ENCODE measurements at regions not wholly inside any gene's neighbourhood (a gene's known extent, or its start where the extent isn't known, plus 50 kb on each side); places are given as distances from the start of the nearest gene placed in this dataset.

DNA sequence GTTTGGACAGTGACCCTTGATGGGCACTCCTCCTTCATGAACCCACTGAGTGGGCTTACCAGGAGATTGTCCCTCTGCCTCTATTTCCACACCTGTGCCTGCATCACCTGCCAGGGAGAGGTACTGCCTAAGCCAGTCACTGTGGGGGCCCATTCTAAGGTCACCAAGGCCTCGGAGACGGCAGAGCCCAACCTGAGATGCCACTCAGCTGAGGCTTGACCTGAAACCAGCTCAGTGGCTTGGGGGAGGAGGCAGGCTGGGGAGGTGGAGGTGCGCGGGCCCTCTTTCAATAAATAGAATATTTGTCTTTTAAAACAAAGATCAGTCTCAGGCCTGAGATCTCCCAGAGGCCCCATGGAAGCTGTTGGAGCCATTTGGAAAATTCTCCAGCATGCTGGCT is 84.5 kb downstream of the DHCR7 start:
- Histone ChIP-seq H3F3A (replicated peaks; ENCODE audit: low read depth) (no peaks in the 10 kb centered on the region), H3K4me1 (ENCODE audit: insufficient read depth) (no peaks in the 10 kb centered on the region), H3K36me3 (ENCODE audit: insufficient read depth) (no peaks in the 10 kb centered on the region), H3K4me3 (no peak overlapping the region), H2AFZ (no peak overlapping the region), H3K27ac (ENCODE audit: low read depth) (no peak overlapping the region), H3K9me2 (ENCODE audit: insufficient read depth) (peaks cover 9% of the 10 kb centered on the region), H3K27me3 (ENCODE audit: insufficient read depth) (no peaks in the 10 kb centered on the region), H3K4me2 (no peak overlapping the region), H4K20me1 (replicated peaks; ENCODE audit: insufficient read depth) (no peaks in the 10 kb centered on the region), H3K79me2 (replicated peaks; ENCODE audit: insufficient read depth) (no peaks in the 10 kb centered on the region)
- ATAC-seq: no peak
- Mint-ChIP-seq H3K4me3 (no peak overlapping the region), H3K9me3 (no peaks in the 10 kb centered on the region; the same call in 1 of the 3 replicates), H3K4me1 (no peaks in the 10 kb centered on the region), H3K36me3 (ENCODE audit: low read depth) (no peaks in the 10 kb centered on the region; the same call in 2 of the 3 replicates), H3K27ac (no peak overlapping the region), H3K27me3 (ENCODE audit: insufficient read depth, low read depth, poor library complexity) (peaks cover 2% of the 10 kb centered on the region)
- DNase-seq (ENCODE audit: low spot score): no peak
- TF ChIP-seq EZH2 (IDR thresholded peaks at IDR 0.05; ENCODE audit: low read depth, unreplicated experiment) (no peak), JUNB (IDR thresholded peaks at IDR 0.05; ENCODE audit: unreplicated experiment) (no peak), ZNF114 (CRISPR knock-in tag; IDR thresholded peaks at IDR 0.05) (no peak), STAT1 (IDR thresholded peaks at IDR 0.05; ENCODE audit: unreplicated experiment) (no peak), ZNF331 (CRISPR knock-in tag; IDR thresholded peaks at IDR 0.05; ENCODE audit: low read depth) (no peak)
- TF ChIP-seq, protein P1, sequence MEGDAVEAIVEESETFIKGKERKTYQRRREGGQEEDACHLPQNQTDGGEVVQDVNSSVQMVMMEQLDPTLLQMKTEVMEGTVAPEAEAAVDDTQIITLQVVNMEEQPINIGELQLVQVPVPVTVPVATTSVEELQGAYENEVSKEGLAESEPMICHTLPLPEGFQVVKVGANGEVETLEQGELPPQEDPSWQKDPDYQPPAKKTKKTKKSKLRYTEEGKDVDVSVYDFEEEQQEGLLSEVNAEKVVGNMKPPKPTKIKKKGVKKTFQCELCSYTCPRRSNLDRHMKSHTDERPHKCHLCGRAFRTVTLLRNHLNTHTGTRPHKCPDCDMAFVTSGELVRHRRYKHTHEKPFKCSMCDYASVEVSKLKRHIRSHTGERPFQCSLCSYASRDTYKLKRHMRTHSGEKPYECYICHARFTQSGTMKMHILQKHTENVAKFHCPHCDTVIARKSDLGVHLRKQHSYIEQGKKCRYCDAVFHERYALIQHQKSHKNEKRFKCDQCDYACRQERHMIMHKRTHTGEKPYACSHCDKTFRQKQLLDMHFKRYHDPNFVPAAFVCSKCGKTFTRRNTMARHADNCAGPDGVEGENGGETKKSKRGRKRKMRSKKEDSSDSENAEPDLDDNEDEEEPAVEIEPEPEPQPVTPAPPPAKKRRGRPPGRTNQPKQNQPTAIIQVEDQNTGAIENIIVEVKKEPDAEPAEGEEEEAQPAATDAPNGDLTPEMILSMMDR (conservative IDR thresholded peaks at IDR 0.05; ENCODE audit: low read depth in 2 of 2): no peak
- TF ChIP-seq, protein P2, sequence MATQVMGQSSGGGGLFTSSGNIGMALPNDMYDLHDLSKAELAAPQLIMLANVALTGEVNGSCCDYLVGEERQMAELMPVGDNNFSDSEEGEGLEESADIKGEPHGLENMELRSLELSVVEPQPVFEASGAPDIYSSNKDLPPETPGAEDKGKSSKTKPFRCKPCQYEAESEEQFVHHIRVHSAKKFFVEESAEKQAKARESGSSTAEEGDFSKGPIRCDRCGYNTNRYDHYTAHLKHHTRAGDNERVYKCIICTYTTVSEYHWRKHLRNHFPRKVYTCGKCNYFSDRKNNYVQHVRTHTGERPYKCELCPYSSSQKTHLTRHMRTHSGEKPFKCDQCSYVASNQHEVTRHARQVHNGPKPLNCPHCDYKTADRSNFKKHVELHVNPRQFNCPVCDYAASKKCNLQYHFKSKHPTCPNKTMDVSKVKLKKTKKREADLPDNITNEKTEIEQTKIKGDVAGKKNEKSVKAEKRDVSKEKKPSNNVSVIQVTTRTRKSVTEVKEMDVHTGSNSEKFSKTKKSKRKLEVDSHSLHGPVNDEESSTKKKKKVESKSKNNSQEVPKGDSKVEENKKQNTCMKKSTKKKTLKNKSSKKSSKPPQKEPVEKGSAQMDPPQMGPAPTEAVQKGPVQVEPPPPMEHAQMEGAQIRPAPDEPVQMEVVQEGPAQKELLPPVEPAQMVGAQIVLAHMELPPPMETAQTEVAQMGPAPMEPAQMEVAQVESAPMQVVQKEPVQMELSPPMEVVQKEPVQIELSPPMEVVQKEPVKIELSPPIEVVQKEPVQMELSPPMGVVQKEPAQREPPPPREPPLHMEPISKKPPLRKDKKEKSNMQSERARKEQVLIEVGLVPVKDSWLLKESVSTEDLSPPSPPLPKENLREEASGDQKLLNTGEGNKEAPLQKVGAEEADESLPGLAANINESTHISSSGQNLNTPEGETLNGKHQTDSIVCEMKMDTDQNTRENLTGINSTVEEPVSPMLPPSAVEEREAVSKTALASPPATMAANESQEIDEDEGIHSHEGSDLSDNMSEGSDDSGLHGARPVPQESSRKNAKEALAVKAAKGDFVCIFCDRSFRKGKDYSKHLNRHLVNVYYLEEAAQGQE (IDR thresholded peaks at IDR 0.05; ENCODE audit: unreplicated experiment): no peak
- TF ChIP-seq, protein P3, sequence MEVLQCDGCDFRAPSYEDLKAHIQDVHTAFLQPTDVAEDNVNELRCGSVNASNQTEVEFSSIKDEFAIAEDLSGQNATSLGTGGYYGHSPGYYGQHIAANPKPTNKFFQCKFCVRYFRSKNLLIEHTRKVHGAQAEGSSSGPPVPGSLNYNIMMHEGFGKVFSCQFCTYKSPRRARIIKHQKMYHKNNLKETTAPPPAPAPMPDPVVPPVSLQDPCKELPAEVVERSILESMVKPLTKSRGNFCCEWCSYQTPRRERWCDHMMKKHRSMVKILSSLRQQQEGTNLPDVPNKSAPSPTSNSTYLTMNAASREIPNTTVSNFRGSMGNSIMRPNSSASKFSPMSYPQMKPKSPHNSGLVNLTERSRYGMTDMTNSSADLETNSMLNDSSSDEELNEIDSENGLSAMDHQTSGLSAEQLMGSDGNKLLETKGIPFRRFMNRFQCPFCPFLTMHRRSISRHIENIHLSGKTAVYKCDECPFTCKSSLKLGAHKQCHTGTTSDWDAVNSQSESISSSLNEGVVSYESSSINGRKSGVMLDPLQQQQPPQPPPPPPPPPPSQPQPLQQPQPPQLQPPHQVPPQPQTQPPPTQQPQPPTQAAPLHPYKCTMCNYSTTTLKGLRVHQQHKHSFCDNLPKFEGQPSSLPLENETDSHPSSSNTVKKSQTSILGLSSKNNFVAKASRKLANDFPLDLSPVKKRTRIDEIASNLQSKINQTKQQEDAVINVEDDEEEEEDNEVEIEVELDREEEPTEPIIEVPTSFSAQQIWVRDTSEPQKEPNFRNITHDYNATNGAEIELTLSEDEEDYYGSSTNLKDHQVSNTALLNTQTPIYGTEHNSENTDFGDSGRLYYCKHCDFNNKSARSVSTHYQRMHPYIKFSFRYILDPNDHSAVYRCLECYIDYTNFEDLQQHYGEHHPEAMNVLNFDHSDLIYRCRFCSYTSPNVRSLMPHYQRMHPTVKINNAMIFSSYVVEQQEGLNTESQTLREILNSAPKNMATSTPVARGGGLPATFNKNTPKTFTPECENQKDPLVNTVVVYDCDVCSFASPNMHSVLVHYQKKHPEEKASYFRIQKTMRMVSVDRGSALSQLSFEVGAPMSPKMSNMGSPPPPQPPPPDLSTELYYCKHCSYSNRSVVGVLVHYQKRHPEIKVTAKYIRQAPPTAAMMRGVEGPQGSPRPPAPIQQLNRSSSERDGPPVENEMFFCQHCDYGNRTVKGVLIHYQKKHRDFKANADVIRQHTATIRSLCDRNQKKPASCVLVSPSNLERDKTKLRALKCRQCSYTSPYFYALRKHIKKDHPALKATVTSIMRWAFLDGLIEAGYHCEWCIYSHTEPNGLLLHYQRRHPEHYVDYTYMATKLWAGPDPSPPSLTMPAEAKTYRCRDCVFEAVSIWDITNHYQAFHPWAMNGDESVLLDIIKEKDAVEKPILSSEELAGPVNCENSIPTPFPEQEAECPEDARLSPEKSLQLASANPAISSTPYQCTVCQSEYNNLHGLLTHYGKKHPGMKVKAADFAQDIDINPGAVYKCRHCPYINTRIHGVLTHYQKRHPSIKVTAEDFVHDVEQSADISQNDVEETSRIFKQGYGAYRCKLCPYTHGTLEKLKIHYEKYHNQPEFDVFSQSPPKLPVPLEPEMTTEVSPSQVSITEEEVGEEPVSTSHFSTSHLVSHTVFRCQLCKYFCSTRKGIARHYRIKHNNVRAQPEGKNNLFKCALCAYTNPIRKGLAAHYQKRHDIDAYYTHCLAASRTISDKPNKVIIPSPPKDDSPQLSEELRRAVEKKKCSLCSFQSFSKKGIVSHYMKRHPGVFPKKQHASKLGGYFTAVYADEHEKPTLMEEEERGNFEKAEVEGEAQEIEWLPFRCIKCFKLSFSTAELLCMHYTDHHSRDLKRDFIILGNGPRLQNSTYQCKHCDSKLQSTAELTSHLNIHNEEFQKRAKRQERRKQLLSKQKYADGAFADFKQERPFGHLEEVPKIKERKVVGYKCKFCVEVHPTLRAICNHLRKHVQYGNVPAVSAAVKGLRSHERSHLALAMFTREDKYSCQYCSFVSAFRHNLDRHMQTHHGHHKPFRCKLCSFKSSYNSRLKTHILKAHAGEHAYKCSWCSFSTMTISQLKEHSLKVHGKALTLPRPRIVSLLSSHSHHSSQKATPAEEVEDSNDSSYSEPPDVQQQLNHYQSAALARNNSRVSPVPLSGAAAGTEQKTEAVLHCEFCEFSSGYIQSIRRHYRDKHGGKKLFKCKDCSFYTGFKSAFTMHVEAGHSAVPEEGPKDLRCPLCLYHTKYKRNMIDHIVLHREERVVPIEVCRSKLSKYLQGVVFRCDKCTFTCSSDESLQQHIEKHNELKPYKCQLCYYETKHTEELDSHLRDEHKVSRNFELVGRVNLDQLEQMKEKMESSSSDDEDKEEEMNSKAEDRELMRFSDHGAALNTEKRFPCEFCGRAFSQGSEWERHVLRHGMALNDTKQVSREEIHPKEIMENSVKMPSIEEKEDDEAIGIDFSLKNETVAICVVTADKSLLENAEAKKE (CRISPR knock-in tag; IDR thresholded peaks at IDR 0.05): no peak

Measured in GM23338 (cell line).